H1 (cell line): ENCODE measurements at regions not wholly inside any gene's neighbourhood (a gene's known extent, or its start where the extent isn't known, plus 50 kb on each side); places are given as distances from the start of the nearest gene placed in this dataset.

Experiments used
- BRCA1 ChIP-seq: IDR thresholded peaks from 2 replicates; pipeline ENCODE4 v1.6.1; 2012; ENCODE audit warnings: low read depth, low read length, improper control_type of control experiment
- SUZ12 ChIP-seq: fragments of 200-600 bp; sonication (generic); IDR thresholded peaks from 2 replicates; pipeline ENCODE4 v1.6.1; 2012; ENCODE audit warnings: mild to moderate bottlenecking, inconsistent platforms, low read length, moderate library complexity, mixed read lengths
- TCF12 ChIP-seq: IDR thresholded peaks from 2 replicates; pipeline ENCODE4 v1.6.1; 2011; ENCODE audit warnings: low read depth, mild to moderate bottlenecking, low read length
- TF ChIP-seq, protein P1 (sequence below): fragments of 300-600 bp; sonication (generic); IDR thresholded peaks from 2 replicates; pipeline ENCODE4 v1.7.1; 2012; ENCODE audit warnings: low read length, moderate library complexity, mild to moderate bottlenecking, inconsistent platforms; ENCODE audit not compliant: insufficient replicate concordance

GRCh38 chr4:72689923-72690322 is 120.9 kb upstream of the ADAMTS3 start (continued):
- TF ChIP-seq, protein P1, sequence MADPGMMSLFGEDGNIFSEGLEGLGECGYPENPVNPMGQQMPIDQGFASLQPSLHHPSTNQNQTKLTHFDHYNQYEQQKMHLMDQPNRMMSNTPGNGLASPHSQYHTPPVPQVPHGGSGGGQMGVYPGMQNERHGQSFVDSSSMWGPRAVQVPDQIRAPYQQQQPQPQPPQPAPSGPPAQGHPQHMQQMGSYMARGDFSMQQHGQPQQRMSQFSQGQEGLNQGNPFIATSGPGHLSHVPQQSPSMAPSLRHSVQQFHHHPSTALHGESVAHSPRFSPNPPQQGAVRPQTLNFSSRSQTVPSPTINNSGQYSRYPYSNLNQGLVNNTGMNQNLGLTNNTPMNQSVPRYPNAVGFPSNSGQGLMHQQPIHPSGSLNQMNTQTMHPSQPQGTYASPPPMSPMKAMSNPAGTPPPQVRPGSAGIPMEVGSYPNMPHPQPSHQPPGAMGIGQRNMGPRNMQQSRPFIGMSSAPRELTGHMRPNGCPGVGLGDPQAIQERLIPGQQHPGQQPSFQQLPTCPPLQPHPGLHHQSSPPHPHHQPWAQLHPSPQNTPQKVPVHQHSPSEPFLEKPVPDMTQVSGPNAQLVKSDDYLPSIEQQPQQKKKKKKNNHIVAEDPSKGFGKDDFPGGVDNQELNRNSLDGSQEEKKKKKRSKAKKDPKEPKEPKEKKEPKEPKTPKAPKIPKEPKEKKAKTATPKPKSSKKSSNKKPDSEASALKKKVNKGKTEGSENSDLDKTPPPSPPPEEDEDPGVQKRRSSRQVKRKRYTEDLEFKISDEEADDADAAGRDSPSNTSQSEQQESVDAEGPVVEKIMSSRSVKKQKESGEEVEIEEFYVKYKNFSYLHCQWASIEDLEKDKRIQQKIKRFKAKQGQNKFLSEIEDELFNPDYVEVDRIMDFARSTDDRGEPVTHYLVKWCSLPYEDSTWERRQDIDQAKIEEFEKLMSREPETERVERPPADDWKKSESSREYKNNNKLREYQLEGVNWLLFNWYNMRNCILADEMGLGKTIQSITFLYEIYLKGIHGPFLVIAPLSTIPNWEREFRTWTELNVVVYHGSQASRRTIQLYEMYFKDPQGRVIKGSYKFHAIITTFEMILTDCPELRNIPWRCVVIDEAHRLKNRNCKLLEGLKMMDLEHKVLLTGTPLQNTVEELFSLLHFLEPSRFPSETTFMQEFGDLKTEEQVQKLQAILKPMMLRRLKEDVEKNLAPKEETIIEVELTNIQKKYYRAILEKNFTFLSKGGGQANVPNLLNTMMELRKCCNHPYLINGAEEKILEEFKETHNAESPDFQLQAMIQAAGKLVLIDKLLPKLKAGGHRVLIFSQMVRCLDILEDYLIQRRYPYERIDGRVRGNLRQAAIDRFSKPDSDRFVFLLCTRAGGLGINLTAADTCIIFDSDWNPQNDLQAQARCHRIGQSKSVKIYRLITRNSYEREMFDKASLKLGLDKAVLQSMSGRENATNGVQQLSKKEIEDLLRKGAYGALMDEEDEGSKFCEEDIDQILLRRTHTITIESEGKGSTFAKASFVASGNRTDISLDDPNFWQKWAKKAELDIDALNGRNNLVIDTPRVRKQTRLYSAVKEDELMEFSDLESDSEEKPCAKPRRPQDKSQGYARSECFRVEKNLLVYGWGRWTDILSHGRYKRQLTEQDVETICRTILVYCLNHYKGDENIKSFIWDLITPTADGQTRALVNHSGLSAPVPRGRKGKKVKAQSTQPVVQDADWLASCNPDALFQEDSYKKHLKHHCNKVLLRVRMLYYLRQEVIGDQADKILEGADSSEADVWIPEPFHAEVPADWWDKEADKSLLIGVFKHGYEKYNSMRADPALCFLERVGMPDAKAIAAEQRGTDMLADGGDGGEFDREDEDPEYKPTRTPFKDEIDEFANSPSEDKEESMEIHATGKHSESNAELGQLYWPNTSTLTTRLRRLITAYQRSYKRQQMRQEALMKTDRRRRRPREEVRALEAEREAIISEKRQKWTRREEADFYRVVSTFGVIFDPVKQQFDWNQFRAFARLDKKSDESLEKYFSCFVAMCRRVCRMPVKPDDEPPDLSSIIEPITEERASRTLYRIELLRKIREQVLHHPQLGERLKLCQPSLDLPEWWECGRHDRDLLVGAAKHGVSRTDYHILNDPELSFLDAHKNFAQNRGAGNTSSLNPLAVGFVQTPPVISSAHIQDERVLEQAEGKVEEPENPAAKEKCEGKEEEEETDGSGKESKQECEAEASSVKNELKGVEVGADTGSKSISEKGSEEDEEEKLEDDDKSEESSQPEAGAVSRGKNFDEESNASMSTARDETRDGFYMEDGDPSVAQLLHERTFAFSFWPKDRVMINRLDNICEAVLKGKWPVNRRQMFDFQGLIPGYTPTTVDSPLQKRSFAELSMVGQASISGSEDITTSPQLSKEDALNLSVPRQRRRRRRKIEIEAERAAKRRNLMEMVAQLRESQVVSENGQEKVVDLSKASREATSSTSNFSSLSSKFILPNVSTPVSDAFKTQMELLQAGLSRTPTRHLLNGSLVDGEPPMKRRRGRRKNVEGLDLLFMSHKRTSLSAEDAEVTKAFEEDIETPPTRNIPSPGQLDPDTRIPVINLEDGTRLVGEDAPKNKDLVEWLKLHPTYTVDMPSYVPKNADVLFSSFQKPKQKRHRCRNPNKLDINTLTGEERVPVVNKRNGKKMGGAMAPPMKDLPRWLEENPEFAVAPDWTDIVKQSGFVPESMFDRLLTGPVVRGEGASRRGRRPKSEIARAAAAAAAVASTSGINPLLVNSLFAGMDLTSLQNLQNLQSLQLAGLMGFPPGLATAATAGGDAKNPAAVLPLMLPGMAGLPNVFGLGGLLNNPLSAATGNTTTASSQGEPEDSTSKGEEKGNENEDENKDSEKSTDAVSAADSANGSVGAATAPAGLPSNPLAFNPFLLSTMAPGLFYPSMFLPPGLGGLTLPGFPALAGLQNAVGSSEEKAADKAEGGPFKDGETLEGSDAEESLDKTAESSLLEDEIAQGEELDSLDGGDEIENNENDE = no peak
- no peak for TF ChIP-seq BRCA1
- TF ChIP-seq TCF12 = no peak
- TF ChIP-seq SUZ12 = no peak
